ENCODE measurements at regions not wholly inside any gene's neighbourhood (a gene's known extent, or its start where the extent isn't known, plus 50 kb on each side); places are given as distances from the start of the nearest gene placed in this dataset.
"Not testable (repeated sequence)": the region's sequence is repeated elsewhere in the genome, so short reads cannot be mapped to it uniquely, and the experiment has no call there.

DNA sequence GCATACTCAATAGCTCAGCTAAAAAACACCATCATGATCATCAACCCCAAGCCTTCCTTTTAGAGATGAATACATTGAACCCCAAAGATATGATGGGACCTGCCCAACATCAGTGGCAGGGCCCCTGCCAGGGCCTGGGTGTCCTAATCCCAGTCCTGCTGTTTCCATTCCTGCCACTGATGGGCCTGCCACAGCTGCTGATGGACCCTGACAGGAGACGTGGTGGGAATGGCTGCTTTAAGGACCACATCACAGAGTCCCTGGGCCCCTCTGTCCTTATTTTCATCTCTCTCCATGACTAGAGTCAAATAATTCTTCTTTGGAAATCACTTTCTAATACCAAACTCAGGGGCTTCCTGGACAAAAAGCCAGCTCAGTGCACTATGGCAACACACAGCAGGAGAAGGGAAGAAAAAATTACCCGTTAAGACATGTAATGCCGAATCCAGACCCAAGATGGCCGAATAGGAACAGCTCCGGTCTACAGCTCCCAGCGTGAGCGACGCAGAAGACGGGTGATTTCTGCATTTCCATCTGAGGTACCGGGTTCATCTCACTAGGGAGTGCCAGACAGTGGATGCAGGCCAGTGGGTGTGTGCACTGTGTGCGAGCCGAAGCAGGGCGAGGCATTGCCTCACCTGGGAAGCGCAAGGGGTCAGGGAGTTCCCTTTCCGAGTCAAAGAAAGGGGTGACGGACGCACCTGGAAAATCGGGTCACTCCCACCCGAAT lies 160.6 kb upstream of the THBS1 start:
- DNase-seq; intact Hi-C loops (cut with DNase I); ATAC-seq (ENCODE audit: poor library complexity): not testable (repeated sequence)

DNA sequence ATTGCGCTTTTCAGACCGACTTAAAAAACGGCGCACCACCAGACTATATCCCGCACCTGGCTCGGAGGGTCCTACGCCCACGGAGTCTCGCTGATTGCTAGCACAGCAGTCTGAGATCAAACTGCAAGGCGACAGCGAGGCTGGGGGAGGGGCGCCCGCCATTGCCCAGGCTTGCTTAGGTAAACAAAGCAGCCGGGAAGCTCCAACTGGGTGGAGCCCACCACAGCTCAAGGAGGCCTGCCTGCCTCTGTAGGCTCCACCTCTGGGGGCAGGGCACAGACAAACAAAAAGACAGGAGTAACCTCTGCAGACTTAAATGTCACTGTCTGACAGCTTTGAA lies 160.1 kb upstream of the THBS1 start:
- ATAC-seq (ENCODE audit: poor library complexity); DNase-seq; intact Hi-C loops (cut with DNase I): not testable (repeated sequence)

DNA sequence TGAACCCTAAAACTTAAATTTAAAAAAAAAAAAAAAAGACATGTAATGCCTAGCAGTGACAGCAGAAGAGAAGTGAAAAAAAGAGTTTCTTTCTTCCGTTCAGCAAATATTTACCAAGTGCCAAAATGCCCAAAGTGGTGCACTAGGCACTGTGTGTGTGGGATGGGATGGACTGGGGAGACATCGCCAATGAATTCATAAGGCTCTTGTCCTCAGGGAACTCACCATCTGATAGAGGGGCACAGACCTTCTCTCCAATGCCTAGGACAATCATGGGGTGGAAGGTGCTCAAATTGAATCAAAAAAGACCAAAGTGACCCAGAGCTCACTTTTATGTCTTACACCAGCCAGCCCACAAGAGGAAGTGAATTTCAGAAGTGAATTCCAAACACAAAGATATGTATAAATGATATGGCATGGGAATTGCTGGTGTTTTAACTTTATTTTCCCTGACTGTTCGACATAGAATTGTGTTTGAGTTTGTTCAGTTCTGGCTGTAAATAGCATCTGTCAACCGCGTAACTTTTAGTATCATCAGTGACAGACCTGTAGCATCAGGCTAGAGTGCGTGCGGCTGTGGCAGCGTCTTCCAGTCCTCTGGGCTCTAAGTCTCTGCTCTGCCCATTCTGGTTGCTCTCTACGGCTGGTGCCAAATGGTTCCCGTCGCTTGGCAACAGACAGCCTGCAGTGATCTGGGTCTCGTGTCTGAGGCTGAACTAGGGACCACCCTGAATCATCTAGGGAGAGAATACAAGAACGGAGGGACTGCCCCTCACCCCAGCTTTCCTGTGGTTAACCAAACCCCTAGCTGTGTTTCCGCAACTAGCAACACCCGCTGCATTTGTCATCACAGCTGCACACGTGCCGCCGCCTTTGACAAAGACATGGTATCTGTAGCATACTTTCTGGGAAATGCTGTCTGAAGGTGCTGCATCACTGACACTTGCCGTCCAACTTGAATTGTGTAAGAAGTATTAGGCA lies 154.0 kb upstream of the THBS1 start:
- intact Hi-C loops (cut with DNase I): no loop called here
- peak; percentile 75 for DNase-seq
- ATAC-seq (ENCODE audit: poor library complexity): peak; percentile 63

DNA sequence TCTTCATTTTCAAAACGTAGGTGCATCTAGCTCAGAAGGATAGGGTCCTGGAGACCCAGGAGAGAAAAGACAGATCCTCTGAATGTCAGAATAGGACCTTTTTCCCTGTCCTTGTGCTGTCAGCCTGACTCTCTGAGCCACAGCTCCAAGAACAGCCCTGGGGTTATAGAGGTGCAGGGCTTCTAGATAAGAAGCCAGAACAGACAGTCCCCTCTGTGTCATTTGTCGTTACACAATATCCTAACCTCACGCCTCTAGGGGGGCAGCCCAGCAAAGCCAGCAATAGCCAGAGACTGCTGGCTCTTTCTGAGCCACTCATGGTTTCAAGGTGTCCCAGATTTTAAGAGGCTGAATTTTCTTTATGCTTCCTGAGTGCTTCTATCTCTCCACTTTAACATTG lies 153.2 kb upstream of the THBS1 start:
- peak; percentile 90 for ATAC-seq (ENCODE audit: poor library complexity)
- no peak for DNase-seq
- intact Hi-C loops (cut with DNase I): loop anchor here (2.0 kb wide), 1 partner anchor 151 kb away; no protein-coding TSS in a partner anchor

DNA sequence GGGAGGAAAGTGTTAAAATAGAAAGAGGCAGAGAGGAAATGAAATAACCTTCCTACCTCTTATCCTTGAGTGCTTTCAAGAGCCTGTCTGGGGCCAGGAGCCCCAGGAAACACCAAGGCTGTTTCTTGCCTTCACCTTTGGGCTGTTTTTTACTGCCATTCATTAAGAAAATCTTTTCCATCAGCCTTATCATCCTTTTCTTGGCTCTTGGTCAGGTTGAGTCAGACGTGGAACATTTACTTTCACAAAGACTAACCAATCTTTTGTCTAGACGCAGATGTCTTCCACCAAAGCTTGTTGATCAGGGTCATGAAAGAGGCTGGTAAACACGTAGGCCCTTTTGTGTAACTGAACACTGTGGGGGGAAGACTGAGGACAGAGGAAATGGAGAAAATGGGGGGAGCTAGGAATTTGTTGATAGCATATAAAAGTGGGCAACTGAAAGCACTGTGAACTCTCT lies 151.0 kb upstream of the THBS1 start:
- intact Hi-C loops (cut with DNase I): loop anchor here (2.0 kb wide), 1 partner anchor 149 kb away; no protein-coding TSS in a partner anchor
- ATAC-seq (ENCODE audit: poor library complexity) (no peak), DNase-seq (no peak)

DNA sequence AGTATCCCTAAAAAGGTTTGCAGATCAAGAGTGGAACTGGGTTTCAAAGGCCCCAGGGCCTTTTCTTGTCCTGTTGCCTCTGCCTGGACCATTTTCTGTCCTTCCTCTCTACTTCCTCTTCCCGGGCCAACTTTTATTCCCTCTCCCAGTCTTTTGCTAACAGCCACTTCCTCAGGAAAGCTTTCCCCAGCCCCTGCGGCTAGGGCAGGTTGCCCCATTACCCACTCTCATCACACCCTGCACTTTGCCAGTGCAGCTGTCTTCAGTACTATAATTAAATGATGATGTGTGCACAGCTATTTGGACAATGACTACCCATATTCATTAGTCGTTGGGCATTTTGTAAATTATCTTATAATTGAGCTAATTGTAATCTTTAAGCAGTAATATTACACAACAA lies 150.5 kb upstream of the THBS1 start:
- ATAC-seq (ENCODE audit: poor library complexity): no peak

DNA sequence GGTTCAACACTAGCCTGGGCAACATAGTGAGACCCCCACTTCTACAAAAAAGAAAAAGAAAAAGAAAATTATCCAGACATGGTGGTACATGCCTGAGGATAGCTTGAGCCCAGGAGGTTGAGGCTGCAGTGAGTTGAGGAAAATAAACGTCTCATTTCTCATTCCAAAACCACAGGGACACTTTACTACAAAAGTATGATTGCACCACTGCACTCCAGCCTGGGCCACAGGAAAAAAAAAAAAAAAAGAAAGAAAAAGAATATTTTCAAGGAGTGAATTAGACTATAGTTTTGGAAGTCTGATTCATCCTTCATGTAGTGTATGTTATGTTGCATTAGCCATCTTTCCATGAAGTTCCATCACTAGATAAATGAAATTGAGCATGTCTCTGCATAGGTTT lies 149.5 kb upstream of the THBS1 start:
- ATAC-seq (ENCODE audit: poor library complexity) (no peak), DNase-seq (no peak)
- intact Hi-C loops (cut with DNase I): no loop called here

More for the DNA sequence above, 150.5 kb upstream of the THBS1 start:
- no peak for DNase-seq
- intact Hi-C loops (cut with DNase I): no loop called here

DNA sequence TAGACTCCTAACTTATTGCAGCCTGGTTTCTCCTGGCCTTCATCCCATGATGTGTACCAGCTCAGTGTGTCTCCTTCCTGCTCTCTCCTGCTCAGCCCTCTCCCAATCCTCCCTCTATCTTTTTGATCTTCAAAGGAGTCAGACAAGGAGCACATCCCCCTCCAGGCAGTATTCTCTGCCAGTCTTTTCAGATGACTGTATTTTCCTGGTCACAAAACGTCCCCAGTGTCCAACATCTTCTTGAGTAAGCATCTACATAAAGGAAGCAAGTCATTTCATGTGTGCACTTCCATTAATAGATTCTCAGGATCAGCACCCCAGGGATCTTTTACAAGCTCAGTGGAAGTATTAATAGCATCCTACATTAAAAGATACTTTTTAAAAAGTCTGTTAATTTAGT lies 148.9 kb upstream of the THBS1 start:
- intact Hi-C loops (cut with DNase I): no loop called here
- no peak for DNase-seq
- no peak for ATAC-seq (ENCODE audit: poor library complexity)

DNA sequence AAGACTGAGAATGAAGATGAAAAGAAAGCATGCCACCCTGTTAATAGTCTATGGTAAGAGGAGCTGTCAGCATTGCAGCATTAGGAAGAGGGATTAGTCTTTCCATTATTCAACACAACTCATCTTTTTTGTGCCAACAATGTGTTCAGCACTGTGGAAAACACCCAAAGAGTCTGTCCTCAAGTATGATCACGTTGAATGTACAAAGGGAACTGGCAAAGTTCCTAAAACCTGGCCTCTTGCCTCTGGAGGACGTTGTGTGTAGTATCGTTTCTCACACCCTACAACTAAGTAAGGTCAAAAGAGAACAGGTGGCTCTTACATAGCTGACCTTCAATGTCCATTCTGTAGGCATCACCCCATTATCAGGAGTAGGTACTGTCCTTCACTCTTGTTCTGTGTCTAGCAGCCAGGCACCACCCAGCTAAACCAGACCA lies 147.9 kb upstream of the THBS1 start:
- DNase-seq (no peak), ATAC-seq (ENCODE audit: poor library complexity) (peak; percentile 69)
- intact Hi-C loops (cut with DNase I): no loop called here

DNA sequence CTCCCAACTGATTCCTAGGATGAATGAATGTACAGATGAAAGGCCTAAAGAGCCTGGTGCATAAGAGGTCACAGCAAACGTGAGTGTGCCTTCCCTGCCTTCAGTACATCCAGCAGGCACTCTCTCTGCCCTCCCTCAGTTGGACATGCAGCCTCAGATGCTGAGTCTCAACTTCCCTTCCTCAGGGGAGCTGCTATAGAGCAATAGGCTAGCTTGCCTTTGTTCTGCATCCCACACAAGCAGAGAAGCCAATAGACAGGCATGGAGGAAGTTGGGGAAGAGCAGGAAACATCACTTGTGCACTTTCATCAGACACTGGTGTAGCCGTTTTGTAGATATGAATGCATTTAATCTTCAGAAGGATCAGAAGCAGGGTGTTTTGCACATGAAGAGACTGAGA lies 147.5 kb upstream of the THBS1 start:
- intact Hi-C loops (cut with DNase I): no loop called here
- DNase-seq (no peak), ATAC-seq (ENCODE audit: poor library complexity) (peak; percentile 16)

DNA sequence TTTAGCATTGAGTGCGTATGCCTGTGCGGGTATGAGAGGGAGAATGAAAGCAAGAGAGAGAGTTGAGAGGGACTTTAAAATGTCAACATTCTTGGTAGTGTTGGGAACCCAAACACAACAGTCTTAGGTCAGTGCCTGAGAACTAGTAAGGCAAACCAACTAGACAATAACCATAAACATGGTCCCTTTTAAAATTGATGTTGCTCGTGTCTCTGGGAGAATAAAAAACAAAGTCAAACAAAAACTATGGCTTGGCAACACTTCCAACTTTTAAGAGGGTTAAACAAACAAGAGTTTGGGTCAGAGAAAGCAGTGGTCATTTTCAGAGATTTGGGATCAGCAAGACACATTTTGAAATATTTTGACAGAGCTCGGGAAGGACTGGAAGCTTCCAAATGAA lies 146.7 kb upstream of the THBS1 start:
- ATAC-seq (ENCODE audit: poor library complexity) (no peak), DNase-seq (no peak)
- intact Hi-C loops (cut with DNase I): no loop called here

DNA sequence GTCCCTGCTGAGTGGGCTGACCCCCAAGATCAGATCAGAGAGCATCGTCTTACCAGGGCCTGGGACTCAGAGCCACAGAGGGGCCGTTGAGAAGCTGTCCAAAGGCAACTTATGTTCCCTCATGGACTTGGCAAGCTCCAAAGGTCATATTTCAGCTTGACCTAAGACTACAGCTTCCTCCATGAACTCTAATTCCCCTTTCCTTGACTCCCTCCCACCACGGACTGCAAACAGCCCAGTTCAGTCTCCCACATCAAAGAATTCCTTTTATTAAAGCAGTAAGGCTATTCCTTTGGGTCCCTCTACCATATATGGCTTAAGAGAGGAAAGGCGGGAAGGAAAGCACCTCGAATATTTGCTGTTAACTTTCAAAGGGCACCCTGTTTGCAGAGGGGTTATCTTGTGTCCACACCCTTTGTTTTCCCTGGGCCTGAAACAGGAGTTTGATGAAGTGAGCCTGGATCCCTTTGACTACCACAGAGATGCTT lies 146.1 kb upstream of the THBS1 start:
- intact Hi-C loops (cut with DNase I): no loop called here
- peak; percentile 9 for ATAC-seq (ENCODE audit: poor library complexity)
- no peak for DNase-seq

DNA sequence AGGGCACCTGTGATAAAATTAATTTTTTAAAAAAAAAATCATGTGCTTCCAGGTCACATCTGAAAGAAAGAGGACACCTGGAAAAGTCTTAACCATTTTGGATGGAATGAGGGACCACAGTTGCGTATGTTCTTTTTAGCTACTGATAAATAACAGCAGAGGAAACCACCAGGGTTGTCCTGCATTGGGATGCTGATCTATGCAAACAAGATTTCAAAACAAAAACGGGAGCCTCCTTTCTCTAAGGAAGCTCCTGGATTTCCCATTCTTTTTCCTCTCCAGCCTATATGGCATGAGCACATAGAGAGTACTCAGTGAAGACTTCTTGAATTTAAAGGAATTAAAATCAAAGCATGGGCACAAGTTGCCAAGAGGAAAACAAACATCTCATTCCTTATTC lies 145.6 kb upstream of the THBS1 start:
- intact Hi-C loops (cut with DNase I): no loop called here
- ATAC-seq (ENCODE audit: poor library complexity) (no peak), DNase-seq (no peak)

DNA sequence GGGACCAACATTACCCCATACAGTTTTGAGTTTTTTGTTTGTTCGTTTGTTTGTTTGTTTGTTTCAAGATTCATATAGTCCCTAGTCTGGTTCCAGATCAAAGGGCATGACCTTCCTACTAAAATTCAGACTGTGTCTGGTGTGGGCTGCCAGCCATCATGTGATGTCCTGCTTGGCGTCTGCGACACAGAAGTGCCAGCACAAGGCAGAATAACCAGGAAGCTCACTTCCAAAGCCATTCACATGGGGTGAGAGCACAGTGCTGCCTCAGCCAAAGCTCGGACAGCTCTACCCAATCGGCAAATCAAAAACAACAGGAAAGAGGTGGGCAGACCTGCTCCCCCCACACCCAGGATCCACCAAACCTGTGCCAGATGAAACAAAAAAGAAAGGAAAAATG lies 142.6 kb upstream of the THBS1 start:
- intact Hi-C loops (cut with DNase I): no loop called here
- peak; percentile 68 for DNase-seq
- peak; percentile 88 for ATAC-seq (ENCODE audit: poor library complexity)

DNA sequence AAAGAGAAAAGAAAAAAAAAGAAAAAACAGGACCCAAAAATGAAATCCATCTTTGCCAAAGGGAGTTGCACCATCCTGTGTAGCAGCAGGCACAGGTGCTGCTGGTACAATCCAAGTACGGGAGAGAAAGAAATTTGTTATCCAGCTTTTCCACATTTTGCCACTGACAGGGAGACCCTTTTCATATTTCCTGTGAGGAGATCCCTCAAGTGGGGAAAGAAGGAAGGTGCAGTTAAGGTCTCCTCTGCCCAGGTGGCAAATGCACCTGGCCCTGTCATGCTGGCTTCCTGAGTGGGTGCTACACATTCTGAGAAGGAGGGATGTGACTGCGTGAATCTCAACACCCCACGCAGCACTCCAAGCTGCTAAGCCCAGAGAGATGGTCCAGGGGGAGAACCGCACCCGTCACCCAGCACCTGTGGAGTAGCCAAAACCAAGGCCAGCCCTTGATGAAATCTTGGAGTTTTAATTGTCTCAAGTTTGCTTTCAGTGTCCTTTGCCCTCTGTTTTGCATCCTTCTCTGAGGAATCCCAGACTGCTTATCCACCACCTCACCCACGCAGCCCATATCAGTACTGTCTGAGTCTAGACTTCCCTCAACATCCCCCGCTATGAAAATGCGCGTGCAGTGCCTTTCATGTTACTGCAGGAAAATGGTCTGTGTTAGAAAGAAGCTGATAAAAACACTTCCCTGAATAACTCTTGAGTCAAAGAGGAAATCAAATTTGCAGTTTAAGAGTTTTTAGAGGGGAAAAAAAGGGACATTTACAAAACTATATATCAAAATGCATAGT lies 141.9 kb upstream of the THBS1 start:
- DNase-seq: no peak
- no peak for ATAC-seq (ENCODE audit: poor library complexity)
- intact Hi-C loops (cut with DNase I): no loop called here

DNA sequence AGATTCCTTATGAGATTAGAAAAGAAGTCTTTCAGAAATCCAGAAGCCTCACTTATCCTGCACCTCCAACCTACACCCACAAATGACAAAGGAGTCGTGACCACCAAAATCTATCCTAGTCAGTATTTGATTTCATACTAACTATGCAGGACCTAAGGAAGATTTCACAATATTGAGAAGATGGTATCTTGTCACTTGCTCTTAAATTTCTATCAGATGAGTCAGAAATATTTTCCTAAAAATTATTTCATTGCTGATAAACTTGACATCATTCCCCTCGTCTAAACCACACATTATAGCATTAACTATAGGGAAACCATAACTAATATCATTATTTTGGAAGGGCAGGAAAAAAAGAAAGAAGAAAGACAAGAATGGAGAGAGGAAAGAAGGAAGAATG lies 138.0 kb upstream of the THBS1 start:
- intact Hi-C loops (cut with DNase I): no loop called here
- DNase-seq: no peak
- ATAC-seq (ENCODE audit: poor library complexity): no peak

DNA sequence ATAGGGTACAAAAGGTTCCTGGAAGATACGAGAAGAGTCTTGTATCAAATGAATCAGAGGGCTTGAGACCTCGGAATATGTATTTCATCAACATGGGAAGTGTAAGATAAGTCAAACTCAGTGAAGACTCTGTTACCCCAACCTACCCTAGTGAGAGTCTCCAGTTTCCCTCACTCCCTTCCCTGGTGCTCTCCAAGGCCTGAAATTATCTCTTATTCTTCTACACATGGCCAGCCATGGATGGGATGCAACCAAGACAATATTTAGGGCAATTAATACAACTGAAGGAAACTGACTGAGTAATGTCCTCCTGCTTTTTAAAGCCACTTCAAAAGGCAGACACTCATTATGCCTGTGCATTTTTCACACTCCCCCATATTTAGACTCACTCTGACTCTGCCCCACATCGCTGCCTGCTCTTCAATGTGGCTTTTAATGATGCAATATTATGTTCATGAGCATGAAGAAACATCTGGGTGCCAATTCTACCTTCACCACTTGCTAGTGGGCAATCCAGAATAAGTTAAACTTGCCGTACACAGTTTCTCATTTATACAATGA lies 137.1 kb upstream of the THBS1 start:
- no peak for DNase-seq
- intact Hi-C loops (cut with DNase I): no loop called here
- no peak for ATAC-seq (ENCODE audit: poor library complexity)

DNA sequence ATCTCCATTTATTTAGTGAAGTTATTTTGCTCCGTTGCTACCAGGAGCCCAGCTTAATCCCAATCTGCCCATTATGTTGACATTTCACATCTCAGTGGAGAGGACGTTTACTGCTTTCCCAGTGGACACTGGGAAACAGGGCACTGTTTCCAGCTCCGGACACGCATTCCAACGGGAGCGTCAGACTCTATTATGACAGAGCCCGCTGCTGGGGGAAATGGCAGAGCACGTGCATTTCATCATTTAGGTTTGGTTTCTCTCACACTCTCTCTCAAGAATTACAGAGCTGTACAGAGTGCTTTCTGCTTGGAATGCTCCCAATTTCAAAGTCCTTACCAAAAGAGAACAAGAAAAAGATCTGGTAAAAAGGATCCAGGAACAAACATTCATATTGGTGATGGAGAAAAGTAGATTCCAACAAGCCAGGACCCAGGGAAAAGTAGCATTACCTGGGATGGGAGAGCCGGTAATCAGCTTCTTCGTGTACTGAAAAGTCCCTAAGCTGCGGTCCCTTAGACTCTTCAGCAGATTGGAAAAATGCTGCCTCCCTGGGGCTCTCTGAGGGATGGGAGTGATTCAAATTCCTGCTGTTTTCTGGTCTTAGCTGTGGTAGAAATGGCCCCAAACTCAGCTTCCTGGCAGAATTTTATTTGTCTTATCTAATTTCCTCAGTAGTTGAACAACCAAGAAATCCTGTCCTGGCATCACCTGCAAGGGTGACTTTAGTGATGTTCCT lies 136.0 kb upstream of the THBS1 start:
- ATAC-seq (ENCODE audit: poor library complexity) (peak; percentile 71), DNase-seq (no peak)
- intact Hi-C loops (cut with DNase I): no loop called here

Data from Right ventricle myocardium superior (tissue), 1 donor.